Endothelial cell of umbilical vein (primary cell): ENCODE measurements at regions not wholly inside any gene's neighbourhood (a gene's known extent, or its start where the extent isn't known, plus 50 kb on each side); places are given as distances from the start of the nearest gene placed in this dataset.

Source experiments
- BruUV-seq: library from RNA; stranded (reverse); fragments of 400-500 nt; replicated peaks from 2 replicates; lab custom pipeline; 2021; lab: Mats Ljungman, UMichigan
- CTCF ChIA-PET: fragments of 300-600, 350-600 bp; sonication (Branson Sonifier 250); formaldehyde crosslinking; loops from one replicate; lab custom pipeline; 2021; ENCODE audit warnings: antibody characterized with exemption, inconsistent platforms; lab: Charles Lee
- POLR2A ChIA-PET: fragments of 300-600, 350-600 bp; sonication (Branson Sonifier 250); formaldehyde crosslinking; loops from one replicate; lab custom pipeline; 2021; ENCODE audit warnings: antibody characterized with exemption, inconsistent platforms; lab: Charles Lee
- DNase-seq: peaks from one replicate; pipeline ENCODE4 v3.0.0-alpha.2; 2011; ENCODE audit warnings: low read depth, low spot score
- FAIRE-seq: peaks from 2 replicates; lab custom pipeline; 2011; peaks lifted over from hg19 to GRCh38; lab: Jason Lieb, UNC
- H2AFZ ChIP-seq: 2 replicates; pipeline ENCODE4 v1.6.0; 2012; ENCODE audit warnings: low read depth, low read length, control low read depth, inconsistent platforms
- H3K27ac ChIP-seq: 2 replicates; pipeline ENCODE4 v1.5.1; 2011; ENCODE audit warnings: low read depth, mild to moderate bottlenecking, control low read depth, low read length, moderate library complexity; ENCODE audit not compliant: insufficient read depth
- H3K27me3 ChIP-seq, 2 experiments: 2 replicates each; pipeline versions ENCODE4 v1.6.0 to v1.6.1; 2011; ENCODE audit warnings: low read length in 2 of 2, mixed read lengths in 1 of 2; ENCODE audit not compliant: control insufficient read depth in 2 of 2, insufficient read depth in 2 of 2
- H3K36me3 ChIP-seq, 2 experiments: 2 replicates in 1 of 2; 3 replicates in 1 of 2; pipeline ENCODE4 v1.5.1; 2011; ENCODE audit warnings: low read length in 2 of 2, mild to moderate bottlenecking in 1 of 2, moderate library complexity in 1 of 2; ENCODE audit not compliant: control insufficient read depth in 2 of 2, insufficient read depth in 2 of 2; ENCODE audit errors: extremely low read depth in 1 of 2
- H3K4me1 ChIP-seq: 3 replicates; pipeline ENCODE4 v1.5.1; 2011; ENCODE audit warnings: mild to moderate bottlenecking, low read length; ENCODE audit not compliant: control insufficient read depth, insufficient read depth; ENCODE audit errors: extremely low read depth
- H3K4me2 ChIP-seq: 2 replicates; pipeline ENCODE4 v1.6.1; 2011; ENCODE audit warnings: low read length, control low read depth, mixed read lengths; ENCODE audit not compliant: insufficient read depth
- H3K4me3 ChIP-seq, 3 experiments: fragments of 200-600 bp in 1 of 3; sonication (generic), shearing (Covaris generic) in 1 of 3; replicated peaks in 1 of 3; 2 replicates each; pipeline ENCODE4 v1.5.1; 2011 to 2016; ENCODE audit warnings: control low read depth in 3 of 3, low read length in 3 of 3, mild to moderate bottlenecking in 2 of 3, inconsistent platforms in 1 of 3, low read depth in 1 of 3, moderate library complexity in 1 of 3; ENCODE audit not compliant: insufficient read depth in 1 of 3
- H3K79me2 ChIP-seq: 2 replicates; pipeline ENCODE4 v1.6.0; 2012; ENCODE audit warnings: low read length, inconsistent platforms; ENCODE audit not compliant: control insufficient read depth, insufficient read depth
- H3K9ac ChIP-seq: replicated peaks from 2 replicates; pipeline ENCODE3; 2011; ENCODE audit warnings: low read length, control low read depth; ENCODE audit not compliant: insufficient read depth; ENCODE audit errors: extremely low read depth
- H3K9me1 ChIP-seq: replicated peaks from 3 replicates; pipeline ENCODE4 v1.6.0; 2011; ENCODE audit warnings: mild to moderate bottlenecking, low read length; ENCODE audit not compliant: control insufficient read depth, insufficient read depth; ENCODE audit errors: extremely low read depth
- H3K9me3 ChIP-seq: replicated peaks from 2 replicates; pipeline ENCODE4 v1.5.1; 2012; ENCODE audit warnings: low read length, inconsistent platforms; ENCODE audit not compliant: control insufficient read depth, insufficient read depth
- H4K20me1 ChIP-seq: replicated peaks from 2 replicates; pipeline ENCODE3; 2011; ENCODE audit warnings: mild to moderate bottlenecking, low read length; ENCODE audit not compliant: control insufficient read depth, insufficient read depth; ENCODE audit errors: extremely low read depth
- CTCF ChIP-seq, 2 donors: IDR thresholded peaks; 1 replicate in 1 of 2; 2 replicates in 1 of 2; pipeline ENCODE4 v1.5.1; 2011; ENCODE audit warnings: low read length in 2 of 2, mild to moderate bottlenecking in 2 of 2, moderate library complexity in 2 of 2, control low read depth in 1 of 2, inconsistent platforms in 1 of 2, low read depth in 1 of 2; ENCODE audit not compliant: insufficient read depth in 1 of 2; ENCODE audit errors: extremely low read depth in 1 of 2
- EZH2 ChIP-seq: IDR thresholded peaks from 2 replicates; pipeline ENCODE4 v1.6.1; 2012; ENCODE audit warnings: borderline replicate concordance, low read depth, mild to moderate bottlenecking, moderate library complexity, low read length, inconsistent platforms; ENCODE audit not compliant: severe bottlenecking
- FOS ChIP-seq: IDR thresholded peaks from 2 replicates; pipeline ENCODE4 v1.6.1; 2011; ENCODE audit warnings: mild to moderate bottlenecking, low read length, moderate library complexity, borderline replicate concordance; ENCODE audit not compliant: insufficient read depth
- GATA2 ChIP-seq: IDR thresholded peaks from 2 replicates; pipeline ENCODE4 v1.7.0; 2011; ENCODE audit warnings: low read depth, mild to moderate bottlenecking, moderate library complexity, mixed read lengths, low read length; ENCODE audit not compliant: insufficient read length, insufficient read depth
- JUN ChIP-seq: IDR thresholded peaks from 2 replicates; pipeline ENCODE4 v1.6.1; 2011; ENCODE audit warnings: borderline replicate concordance, low read depth; ENCODE audit not compliant: insufficient read length, insufficient read depth
- MAX ChIP-seq: IDR thresholded peaks from 2 replicates; pipeline ENCODE4 v1.6.1; 2011; ENCODE audit not compliant: insufficient read depth, insufficient read length
- MYC ChIP-seq: IDR thresholded peaks from one replicate; pipeline ENCODE4 v1.6.1; 2011; ENCODE audit warnings: mild to moderate bottlenecking, low read depth, low read length
- POLR2A ChIP-seq: IDR thresholded peaks from 2 replicates; pipeline ENCODE4 v1.6.1; 2012; ENCODE audit warnings: low read depth, mild to moderate bottlenecking, control low read depth, low read length
- POLR2AphosphoS5 ChIP-seq: IDR thresholded peaks from 2 replicates; pipeline ENCODE4 v1.6.1; 2012; ENCODE audit warnings: low read depth, mild to moderate bottlenecking, control low read depth, low read length, moderate library complexity; ENCODE audit not compliant: insufficient read depth
- dilution Hi-C: fragments of 300-500 bp; cut with MboI; formaldehyde crosslinking; loops from one replicate; pipeline ENCODE4 v1.15.0; 2019; ENCODE audit warnings: low sequenced_read_pairs; ENCODE audit not compliant: extremely low pct_ligation_motif_present
- intact Hi-C: fragments of 100-400 bp; cut with micrococcal nuclease; formaldehyde crosslinking; loops from one replicate; pipeline ENCODE4 v1.10.0; 2022

GRCh38 chr11:121886996-121887395, 229.0 kb downstream of the BLID start:
- Histone ChIP-seq H4K20me1 (no peaks in the 10 kb centered on the region), H3K4me2 (no peak overlapping the region), H2AFZ (no peak overlapping the region), H3K27me3 (peaks cover 5 to 10% of the 10 kb centered on the region in 2 experiments), H3K4me1 (peaks cover 4% of the 10 kb centered on the region), H3K9ac (no peak overlapping the region), H3K9me3 (no peaks in the 10 kb centered on the region), H3K36me3 (no peaks in the 10 kb centered on the region), H3K27ac (no peak overlapping the region), H3K79me2 (no peaks in the 10 kb centered on the region), H3K9me1 (no peaks in the 10 kb centered on the region), H3K4me3 (no peak overlapping the region)
- FAIRE-seq (no peak), DNase-seq (no peak)
- CTCF ChIA-PET, result interaction anchor here (1.6 kb wide), 1 partner anchor 31 kb away, joined by 3 read pairs; no protein-coding TSS in a partner anchor
- TF ChIP-seq MAX (no peak), FOS (no peak), POLR2A (no peak), GATA2 (no peak), POLR2AphosphoS5 (no peak), CTCF (IDR thresholded peaks at IDR 0.05; ENCODE audit: extremely low read depth in 1 of 2, insufficient read depth in 1 of 2, low read depth in 1 of 2, low read length in 2 of 2) (no peak), MYC (no peak), JUN (no peak), EZH2 (no peak)
- intact Hi-C loops (no loop called here), dilution Hi-C loops (no loop called here)
- BruUV-seq, result no TSS peak
- POLR2A ChIA-PET, result no interaction called here
